ENCODE measurements at regions not wholly inside any gene's neighbourhood (a gene's known extent, or its start where the extent isn't known, plus 50 kb on each side); places are given as distances from the start of the nearest gene placed in this dataset.

DNA sequence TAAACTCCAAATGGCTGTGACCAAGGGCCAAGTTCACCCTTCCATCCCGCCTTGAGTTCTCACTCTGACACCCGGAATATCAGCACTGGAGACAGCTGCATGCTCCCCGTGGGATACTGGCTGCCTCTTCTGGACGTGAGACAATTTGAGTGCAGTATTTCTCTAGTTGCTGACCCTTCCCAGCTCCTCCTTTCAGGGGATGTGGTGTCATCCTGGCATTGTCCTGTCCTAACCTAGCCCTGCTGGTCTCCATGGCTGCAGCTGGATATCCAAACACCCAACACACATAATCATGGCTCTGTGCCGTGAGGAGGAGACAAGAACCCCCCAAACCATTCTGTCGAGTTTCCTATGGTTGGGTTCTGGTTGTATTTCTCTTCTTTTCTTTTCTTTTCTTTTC is 82.6 kb downstream of the PAX1 start:
- TF ChIP-seq, protein P1, sequence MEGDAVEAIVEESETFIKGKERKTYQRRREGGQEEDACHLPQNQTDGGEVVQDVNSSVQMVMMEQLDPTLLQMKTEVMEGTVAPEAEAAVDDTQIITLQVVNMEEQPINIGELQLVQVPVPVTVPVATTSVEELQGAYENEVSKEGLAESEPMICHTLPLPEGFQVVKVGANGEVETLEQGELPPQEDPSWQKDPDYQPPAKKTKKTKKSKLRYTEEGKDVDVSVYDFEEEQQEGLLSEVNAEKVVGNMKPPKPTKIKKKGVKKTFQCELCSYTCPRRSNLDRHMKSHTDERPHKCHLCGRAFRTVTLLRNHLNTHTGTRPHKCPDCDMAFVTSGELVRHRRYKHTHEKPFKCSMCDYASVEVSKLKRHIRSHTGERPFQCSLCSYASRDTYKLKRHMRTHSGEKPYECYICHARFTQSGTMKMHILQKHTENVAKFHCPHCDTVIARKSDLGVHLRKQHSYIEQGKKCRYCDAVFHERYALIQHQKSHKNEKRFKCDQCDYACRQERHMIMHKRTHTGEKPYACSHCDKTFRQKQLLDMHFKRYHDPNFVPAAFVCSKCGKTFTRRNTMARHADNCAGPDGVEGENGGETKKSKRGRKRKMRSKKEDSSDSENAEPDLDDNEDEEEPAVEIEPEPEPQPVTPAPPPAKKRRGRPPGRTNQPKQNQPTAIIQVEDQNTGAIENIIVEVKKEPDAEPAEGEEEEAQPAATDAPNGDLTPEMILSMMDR (IDR thresholded peaks at IDR 0.05; ENCODE audit: low read depth, low read length, missing input control) = no peak
- no peak for TF ChIP-seq GABPA (IDR thresholded peaks at IDR 0.05 in 1 of 2, conservative IDR thresholded peaks at IDR 0.05 in 1 of 2)
- TF ChIP-seq, protein P2, sequence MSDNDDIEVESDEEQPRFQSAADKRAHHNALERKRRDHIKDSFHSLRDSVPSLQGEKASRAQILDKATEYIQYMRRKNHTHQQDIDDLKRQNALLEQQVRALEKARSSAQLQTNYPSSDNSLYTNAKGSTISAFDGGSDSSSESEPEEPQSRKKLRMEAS (IDR thresholded peaks at IDR 0.05) = no peak
- TF ChIP-seq TAF1 (conservative IDR thresholded peaks at IDR 0.05) = no peak

All from liver (tissue), 3 donors.